ENCODE measurements at regions not wholly inside any gene's neighbourhood (a gene's known extent, or its start where the extent isn't known, plus 50 kb on each side); places are given as distances from the start of the nearest gene placed in this dataset.

- FAIRE-seq (no peak), DNase-seq (ENCODE audit: low read depth, low spot score) (no peak)
- H2AFZ ChIP-seq (ENCODE audit: control insufficient read depth, low read length), result no peak overlapping the region
- H3K4me2 ChIP-seq (ENCODE audit: control insufficient read depth, extremely low read depth, insufficient read depth, low read depth, low read length), result no peak overlapping the region
- H3K27ac ChIP-seq (ENCODE audit: control insufficient read depth, insufficient read depth, low read length), result no peak overlapping the region
- H3K9me3 ChIP-seq (ENCODE audit: control insufficient read depth, low read depth, low read length), result no peaks in the 10 kb centered on the region
- H3K9me1 ChIP-seq (ENCODE audit: control insufficient read depth, extremely low read depth, insufficient read depth, low read length), result no peaks in the 10 kb centered on the region
- no peak for TF ChIP-seq CTCF (optimal IDR thresholded peaks at IDR 0.05 in 1 of 3, IDR thresholded peaks at IDR 0.05 in 1 of 3, conservative IDR thresholded peaks at IDR 0.05 in 1 of 3; ENCODE audit: extremely low read depth in 1 of 3, insufficient read depth in 2 of 3, low read length in 3 of 3)
- TF ChIP-seq EZH2 (IDR thresholded peaks at IDR 0.05; ENCODE audit: low read length), result no peak
- H3K36me3 ChIP-seq (ENCODE audit: control insufficient read depth in 2 of 2, extremely low read depth in 1 of 2, insufficient read depth in 2 of 2, low read length in 2 of 2), result no peaks in the 10 kb centered on the region
- H3K79me2 ChIP-seq (ENCODE audit: control insufficient read depth, insufficient read depth, low read length), result no peaks in the 10 kb centered on the region
- no peaks in the 10 kb centered on the region for H3K4me1 ChIP-seq (ENCODE audit: control insufficient read depth, extremely low read depth, insufficient read depth, low read length)
- no peaks in the 10 kb centered on the region for H4K20me1 ChIP-seq (ENCODE audit: control insufficient read depth, extremely low read depth, insufficient read depth, low read length)
- dilution Hi-C loops (cut with MboI; ENCODE audit: extremely low pct_ligation_motif_present, low sequenced_read_pairs), result no loop called here
- H3K27me3 ChIP-seq (ENCODE audit: control insufficient read depth, extremely low read depth, insufficient read depth, low read length), result peaks cover 13% of the 10 kb centered on the region
- H3K4me3 ChIP-seq (ENCODE audit: control insufficient read depth in 2 of 3, extremely low read depth in 1 of 3, insufficient read depth in 2 of 3, low read depth in 1 of 3, low read length in 3 of 3), result no peak overlapping the region
- H3K9ac ChIP-seq (ENCODE audit: control insufficient read depth, extremely low read depth, insufficient read depth, low read length), result no peak overlapping the region
These were observed 66.5 kb upstream of the CAND1 start for GRCh38 chr12:67202678-67203012.

GRCh38 chr12:67208281-67209067 lies 60.7 kb upstream of the CAND1 start:
- Histone ChIP-seq H3K27ac (ENCODE audit: control insufficient read depth, insufficient read depth, low read length) (no peak overlapping the region), H4K20me1 (ENCODE audit: control insufficient read depth, extremely low read depth, insufficient read depth, low read length) (no peaks in the 10 kb centered on the region), H3K4me1 (ENCODE audit: control insufficient read depth, extremely low read depth, insufficient read depth, low read length) (no peaks in the 10 kb centered on the region), H3K27me3 (ENCODE audit: control insufficient read depth, extremely low read depth, insufficient read depth, low read length) (peaks cover 10% of the 10 kb centered on the region), H3K9me1 (ENCODE audit: control insufficient read depth, extremely low read depth, insufficient read depth, low read length) (no peaks in the 10 kb centered on the region), H3K4me3 (ENCODE audit: control insufficient read depth in 2 of 3, extremely low read depth in 1 of 3, insufficient read depth in 2 of 3, low read depth in 1 of 3, low read length in 3 of 3) (no peak overlapping the region), H3K79me2 (ENCODE audit: control insufficient read depth, insufficient read depth, low read length) (no peaks in the 10 kb centered on the region), H3K4me2 (ENCODE audit: control insufficient read depth, extremely low read depth, insufficient read depth, low read depth, low read length) (no peak overlapping the region), H3K9ac (ENCODE audit: control insufficient read depth, extremely low read depth, insufficient read depth, low read length) (no peak overlapping the region), H3K9me3 (ENCODE audit: control insufficient read depth, low read depth, low read length) (no peaks in the 10 kb centered on the region), H2AFZ (ENCODE audit: control insufficient read depth, low read length) (no peak overlapping the region), H3K36me3 (ENCODE audit: control insufficient read depth in 2 of 2, extremely low read depth in 1 of 2, insufficient read depth in 2 of 2, low read length in 2 of 2) (no peaks in the 10 kb centered on the region)
- dilution Hi-C loops (cut with MboI; ENCODE audit: extremely low pct_ligation_motif_present, low sequenced_read_pairs), result no loop called here
- DNase-seq (ENCODE audit: low read depth, low spot score) (no peak), FAIRE-seq (no peak)
- TF ChIP-seq CTCF (optimal IDR thresholded peaks at IDR 0.05 in 1 of 3, IDR thresholded peaks at IDR 0.05 in 1 of 3, conservative IDR thresholded peaks at IDR 0.05 in 1 of 3; ENCODE audit: extremely low read depth in 1 of 3, insufficient read depth in 2 of 3, low read length in 3 of 3) (no peak), EZH2 (IDR thresholded peaks at IDR 0.05; ENCODE audit: low read length) (peak; percentile 36)

All from keratinocyte (primary cell).